ENCODE measurements at regions not wholly inside any gene's neighbourhood (a gene's known extent, or its start where the extent isn't known, plus 50 kb on each side); places are given as distances from the start of the nearest gene placed in this dataset.
A peak's percentile ranks its signal among the peaks of the same experiment; 100 is the strongest.

DNA sequence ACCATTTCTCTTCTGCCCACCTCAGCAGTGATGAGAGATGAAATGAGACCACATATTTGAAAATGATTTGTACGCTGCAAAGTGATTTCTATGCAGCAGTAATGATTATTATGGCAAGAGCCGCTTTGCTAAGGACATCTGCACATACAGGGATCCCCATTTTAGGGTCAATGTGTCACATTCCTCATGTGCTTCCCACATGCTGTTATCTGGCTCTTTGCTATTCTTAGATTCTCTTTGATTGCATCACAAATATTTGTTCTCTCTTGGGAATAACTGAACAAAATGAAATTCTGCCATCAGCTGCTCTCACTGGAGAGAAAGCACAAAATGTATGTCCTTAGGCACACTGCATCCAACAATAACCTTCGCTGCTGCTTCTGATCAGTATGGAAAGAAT is 209.5 kb upstream of the IPO5 start:
- TF ChIP-seq CTCF (IDR thresholded peaks at IDR 0.05; ENCODE audit: low read depth, low read length), result no peak
- no peak overlapping the region for H3K4me3 ChIP-seq (replicated peaks in 1 of 2; ENCODE audit: low read depth in 2 of 2, low read length in 2 of 2)
- peak; percentile 50 to 80 for DNase-seq (ENCODE audit: low read depth in 2 of 2)

DNA sequence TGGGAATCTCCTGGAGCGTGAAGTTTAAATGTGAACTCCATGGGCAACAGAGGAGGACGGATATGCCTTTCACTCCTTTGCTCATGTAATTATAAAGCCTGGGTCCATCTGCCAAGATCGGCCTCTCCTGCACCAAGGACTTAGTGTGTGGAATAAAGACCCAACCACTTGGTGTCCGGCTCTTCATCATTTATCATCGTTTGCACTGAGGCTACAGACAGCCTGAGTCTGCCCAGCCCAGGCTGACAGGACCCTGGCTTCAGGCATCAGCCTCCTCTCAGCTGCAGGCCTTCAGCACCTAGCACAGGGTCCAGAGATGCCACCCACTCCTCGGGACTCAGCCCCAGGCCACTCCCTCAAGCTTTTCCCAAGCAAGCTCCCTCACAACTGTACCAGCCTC is 206.8 kb upstream of the IPO5 start:
- TF ChIP-seq CTCF (IDR thresholded peaks at IDR 0.05; ENCODE audit: low read depth, low read length), result no peak
- DNase-seq (ENCODE audit: low read depth in 2 of 2), result no peak
- H3K4me3 ChIP-seq (replicated peaks in 1 of 2; ENCODE audit: low read depth in 2 of 2, low read length in 2 of 2), result no peak overlapping the region

GRCh38 chr13:97749174-97749573 is 204.3 kb upstream of the IPO5 start:
- TF ChIP-seq CTCF (IDR thresholded peaks at IDR 0.05; ENCODE audit: low read depth, low read length), result peak; percentile 29
- no peak overlapping the region for H3K4me3 ChIP-seq (replicated peaks in 1 of 2; ENCODE audit: low read depth in 2 of 2, low read length in 2 of 2)
- peak in 1 of 2 donors; percentile 54 for DNase-seq (ENCODE audit: low read depth in 2 of 2)

DNA sequence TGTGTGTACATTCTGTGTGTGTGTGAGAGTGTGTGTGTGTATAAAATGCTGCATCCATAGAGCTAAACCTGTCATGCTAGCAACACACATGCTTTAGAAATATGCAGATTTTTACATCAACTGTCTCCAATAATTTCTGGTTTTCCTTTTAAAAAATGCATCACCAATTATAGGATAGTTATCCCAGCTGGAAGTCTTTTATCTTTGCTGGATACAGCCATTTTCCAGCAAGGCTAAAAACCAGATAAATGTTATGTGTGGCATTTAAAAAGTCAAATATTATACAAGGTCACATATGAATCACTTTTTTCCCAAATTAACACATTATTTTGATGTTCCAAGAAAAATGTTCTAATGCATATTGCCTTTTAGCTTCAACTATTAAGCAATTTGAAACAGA is 202.0 kb upstream of the IPO5 start:
- TF ChIP-seq CTCF (IDR thresholded peaks at IDR 0.05; ENCODE audit: low read depth, low read length), result no peak
- peak in 1 of 2 donors; percentile 52 for DNase-seq (ENCODE audit: low read depth in 2 of 2)
- H3K4me3 ChIP-seq (replicated peaks in 1 of 2; ENCODE audit: low read depth in 2 of 2, low read length in 2 of 2), result no peak overlapping the region

DNA sequence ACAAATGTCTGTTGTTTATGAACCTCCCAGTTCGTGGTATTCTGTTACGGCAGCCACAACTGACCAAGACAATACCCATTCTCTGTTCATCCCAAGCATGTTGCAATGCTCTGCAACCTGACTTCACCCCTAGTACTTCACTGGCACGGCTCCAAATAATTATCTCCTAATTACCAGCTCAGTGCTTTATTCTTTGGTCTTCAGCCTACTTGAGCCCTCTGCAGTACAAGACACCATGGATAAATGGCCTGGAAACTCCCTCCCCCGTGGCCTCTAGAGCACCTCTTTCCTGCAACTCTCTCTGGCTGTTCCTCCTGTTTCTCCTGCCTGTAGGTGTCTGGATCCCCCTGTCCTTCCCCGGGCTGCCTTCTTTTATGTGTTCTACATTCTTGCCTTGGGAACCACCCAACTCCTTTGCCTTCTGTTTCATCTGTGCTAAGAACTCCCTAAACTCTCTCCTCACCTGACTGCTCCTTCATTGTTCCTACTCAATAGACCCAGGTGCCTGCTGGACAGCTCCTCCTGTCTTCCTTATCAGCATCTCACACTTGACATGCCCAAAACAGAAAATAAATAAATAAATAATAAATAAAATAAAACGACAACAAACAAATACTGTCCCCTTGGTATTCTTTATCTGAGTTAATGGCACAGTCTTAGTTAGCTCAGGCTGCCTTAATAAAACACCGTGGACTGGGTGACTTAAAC is 200.4 kb upstream of the IPO5 start:
- DNase-seq (ENCODE audit: low read depth in 2 of 2), result no peak
- TF ChIP-seq CTCF (IDR thresholded peaks at IDR 0.05; ENCODE audit: low read depth, low read length), result no peak
- H3K4me3 ChIP-seq (replicated peaks in 1 of 2; ENCODE audit: low read depth in 2 of 2, low read length in 2 of 2), result no peak overlapping the region

DNA sequence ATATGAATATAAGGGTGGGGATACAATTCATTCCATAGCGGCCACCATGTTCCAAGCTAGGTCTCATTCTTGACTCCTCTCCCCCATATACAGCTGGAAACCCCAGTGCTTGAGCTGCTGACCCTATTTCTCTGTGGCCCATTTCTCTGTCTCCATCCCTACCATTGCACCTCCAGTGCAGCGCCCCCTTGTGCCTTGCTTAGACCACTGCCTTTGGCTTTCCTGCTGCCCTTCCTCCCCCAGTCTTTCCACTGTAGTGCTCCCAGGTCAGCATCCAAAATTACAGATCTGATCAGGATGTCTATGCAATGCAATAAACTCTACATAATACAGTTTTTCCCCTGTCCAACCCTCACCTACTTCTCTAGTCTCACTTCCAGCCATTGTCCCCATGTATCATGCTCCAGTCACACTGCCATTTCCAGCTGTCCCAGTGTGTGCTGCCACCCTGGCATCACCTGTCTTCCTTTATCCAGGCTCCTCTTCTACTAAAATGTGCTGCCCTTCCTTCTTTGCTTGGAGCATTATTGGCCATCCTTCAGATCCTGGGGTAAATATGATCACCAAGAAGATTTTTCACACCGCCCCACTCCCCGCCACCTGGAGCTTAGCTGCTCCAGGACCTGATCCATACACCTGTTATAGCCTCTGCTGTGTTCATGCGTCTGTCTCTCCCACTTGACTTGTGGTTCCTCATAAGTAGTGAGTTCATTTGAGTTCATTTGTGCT is 199.4 kb upstream of the IPO5 start:
- no peak overlapping the region for H3K4me3 ChIP-seq (replicated peaks in 1 of 2; ENCODE audit: low read depth in 2 of 2, low read length in 2 of 2)
- no peak for DNase-seq (ENCODE audit: low read depth in 2 of 2)
- peak; percentile 11 for TF ChIP-seq CTCF (IDR thresholded peaks at IDR 0.05; ENCODE audit: low read depth, low read length)
